ENCODE measurements at regions not wholly inside any gene's neighbourhood (a gene's known extent, or its start where the extent isn't known, plus 50 kb on each side); places are given as distances from the start of the nearest gene placed in this dataset.

DNA sequence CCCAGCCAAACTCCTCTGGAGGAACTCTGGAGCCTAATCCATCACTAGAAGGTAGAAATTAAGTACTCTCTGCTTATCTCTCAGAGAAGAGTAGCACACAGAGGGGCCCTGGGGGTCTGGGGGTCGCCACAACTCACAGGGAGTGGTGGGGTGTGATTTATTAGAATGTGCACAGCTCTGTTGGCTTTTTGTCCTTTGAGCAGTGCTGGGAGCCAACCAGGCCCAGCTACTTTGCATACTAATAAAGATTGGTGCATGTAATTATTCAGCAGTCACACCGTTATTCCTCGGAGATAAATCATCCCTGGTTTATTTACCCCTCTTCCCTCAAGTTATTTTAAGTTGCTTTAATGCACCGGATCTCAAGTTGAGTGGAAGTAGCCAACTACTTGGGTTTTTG, 606.7 kb upstream of the EEF2KMT start:
- no peak for TF ChIP-seq EZH2 (IDR thresholded peaks at IDR 0.05; ENCODE audit: low read length, missing control alignments)
- TF ChIP-seq, protein P1, sequence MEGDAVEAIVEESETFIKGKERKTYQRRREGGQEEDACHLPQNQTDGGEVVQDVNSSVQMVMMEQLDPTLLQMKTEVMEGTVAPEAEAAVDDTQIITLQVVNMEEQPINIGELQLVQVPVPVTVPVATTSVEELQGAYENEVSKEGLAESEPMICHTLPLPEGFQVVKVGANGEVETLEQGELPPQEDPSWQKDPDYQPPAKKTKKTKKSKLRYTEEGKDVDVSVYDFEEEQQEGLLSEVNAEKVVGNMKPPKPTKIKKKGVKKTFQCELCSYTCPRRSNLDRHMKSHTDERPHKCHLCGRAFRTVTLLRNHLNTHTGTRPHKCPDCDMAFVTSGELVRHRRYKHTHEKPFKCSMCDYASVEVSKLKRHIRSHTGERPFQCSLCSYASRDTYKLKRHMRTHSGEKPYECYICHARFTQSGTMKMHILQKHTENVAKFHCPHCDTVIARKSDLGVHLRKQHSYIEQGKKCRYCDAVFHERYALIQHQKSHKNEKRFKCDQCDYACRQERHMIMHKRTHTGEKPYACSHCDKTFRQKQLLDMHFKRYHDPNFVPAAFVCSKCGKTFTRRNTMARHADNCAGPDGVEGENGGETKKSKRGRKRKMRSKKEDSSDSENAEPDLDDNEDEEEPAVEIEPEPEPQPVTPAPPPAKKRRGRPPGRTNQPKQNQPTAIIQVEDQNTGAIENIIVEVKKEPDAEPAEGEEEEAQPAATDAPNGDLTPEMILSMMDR (conservative IDR thresholded peaks at IDR 0.05 in 1 of 2, IDR thresholded peaks at IDR 0.05 in 1 of 2; ENCODE audit: low read depth in 1 of 2, low read length in 2 of 2), result no peak

Measured in fibroblast of lung (primary cell).